Fibroblast of lung (primary cell): ENCODE measurements at regions not wholly inside any gene's neighbourhood (a gene's known extent, or its start where the extent isn't known, plus 50 kb on each side); places are given as distances from the start of the nearest gene placed in this dataset.

Source experiments
- CTCF ChIP-seq, 2 donors: IDR thresholded peaks in 1 of 2; conservative IDR thresholded peaks in 1 of 2; 1 replicate in 1 of 2; 2 replicates in 1 of 2; pipeline ENCODE4 v1.5.1; 2011 to 2012; ENCODE audit warnings: low read length in 2 of 2, control low read depth in 1 of 2, inconsistent platforms in 1 of 2, low read depth in 1 of 2, mild to moderate bottlenecking in 1 of 2
- EZH2 ChIP-seq: IDR thresholded peaks from 2 replicates; pipeline ENCODE4 v1.5.1; 2012; ENCODE audit warnings: low read length, control low read depth, mild to moderate bottlenecking; ENCODE audit errors: missing control alignments

DNA sequence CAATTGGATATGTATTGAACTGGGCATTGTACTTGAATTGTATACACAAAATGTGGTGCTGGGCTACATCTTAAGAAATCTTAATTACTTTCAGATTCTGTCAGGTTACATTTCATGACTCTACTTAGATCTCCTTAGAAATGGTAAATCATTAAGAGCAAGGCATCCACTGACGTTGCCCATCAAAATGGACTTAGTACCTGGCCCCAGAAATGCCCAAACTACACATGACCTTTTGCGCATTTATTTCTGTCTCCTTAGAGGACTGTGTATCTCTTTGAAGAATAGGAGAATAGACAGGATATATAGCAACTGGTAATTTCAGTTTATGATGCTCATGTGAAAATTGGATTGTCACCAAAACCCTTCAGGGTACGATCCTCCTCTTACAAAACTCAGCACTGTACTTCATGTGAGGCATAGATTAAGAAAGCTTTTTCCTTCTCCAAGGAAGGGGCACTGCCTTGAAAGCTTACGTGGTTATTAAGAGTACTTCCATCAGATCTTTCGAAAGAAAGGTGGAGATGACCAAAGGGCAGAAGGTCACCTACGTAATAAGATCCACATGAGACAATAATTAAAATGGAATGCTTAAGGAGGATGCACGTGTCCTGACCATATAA is 61.4 kb upstream of the BMP2 start:
- TF ChIP-seq CTCF (conservative IDR thresholded peaks at IDR 0.05 in 1 of 2, IDR thresholded peaks at IDR 0.05 in 1 of 2; ENCODE audit: low read depth in 1 of 2, low read length in 2 of 2) (no peak), EZH2 (no peak)
